ENCODE measurements at regions not wholly inside any gene's neighbourhood (a gene's known extent, or its start where the extent isn't known, plus 50 kb on each side); places are given as distances from the start of the nearest gene placed in this dataset.
"Not testable (repeated sequence)": the region's sequence is repeated elsewhere in the genome, so short reads cannot be mapped to it uniquely, and the experiment has no call there.

DNA sequence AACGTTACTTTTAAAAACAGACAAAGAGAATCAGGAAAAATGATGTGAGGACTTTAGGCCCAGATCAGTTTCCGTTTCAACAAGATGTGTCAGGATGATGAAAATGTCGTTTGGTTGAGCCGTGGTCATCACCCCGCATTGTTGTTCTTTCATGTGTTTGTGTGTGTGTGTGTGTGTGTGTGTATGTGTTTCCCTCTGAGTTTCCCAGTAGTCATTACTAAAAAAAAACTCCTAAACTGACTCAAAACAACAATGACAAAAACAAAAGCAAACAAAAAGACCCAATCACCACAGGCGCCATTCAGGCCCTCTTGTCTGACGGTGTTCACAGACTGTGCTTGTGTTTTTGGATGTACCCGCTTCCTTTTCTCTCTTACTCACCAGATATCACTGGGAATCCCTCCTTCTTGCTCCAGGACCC lies 210.6 kb upstream of the PLGLB2 start:
- TF ChIP-seq POLR2A (IDR thresholded peaks at IDR 0.05) = not testable (repeated sequence)
- TF ChIP-seq, protein P1, sequence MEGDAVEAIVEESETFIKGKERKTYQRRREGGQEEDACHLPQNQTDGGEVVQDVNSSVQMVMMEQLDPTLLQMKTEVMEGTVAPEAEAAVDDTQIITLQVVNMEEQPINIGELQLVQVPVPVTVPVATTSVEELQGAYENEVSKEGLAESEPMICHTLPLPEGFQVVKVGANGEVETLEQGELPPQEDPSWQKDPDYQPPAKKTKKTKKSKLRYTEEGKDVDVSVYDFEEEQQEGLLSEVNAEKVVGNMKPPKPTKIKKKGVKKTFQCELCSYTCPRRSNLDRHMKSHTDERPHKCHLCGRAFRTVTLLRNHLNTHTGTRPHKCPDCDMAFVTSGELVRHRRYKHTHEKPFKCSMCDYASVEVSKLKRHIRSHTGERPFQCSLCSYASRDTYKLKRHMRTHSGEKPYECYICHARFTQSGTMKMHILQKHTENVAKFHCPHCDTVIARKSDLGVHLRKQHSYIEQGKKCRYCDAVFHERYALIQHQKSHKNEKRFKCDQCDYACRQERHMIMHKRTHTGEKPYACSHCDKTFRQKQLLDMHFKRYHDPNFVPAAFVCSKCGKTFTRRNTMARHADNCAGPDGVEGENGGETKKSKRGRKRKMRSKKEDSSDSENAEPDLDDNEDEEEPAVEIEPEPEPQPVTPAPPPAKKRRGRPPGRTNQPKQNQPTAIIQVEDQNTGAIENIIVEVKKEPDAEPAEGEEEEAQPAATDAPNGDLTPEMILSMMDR (IDR thresholded peaks at IDR 0.05) = not testable (repeated sequence)

All from lower leg skin (tissue), 3 donors.